ENCODE measurements at regions not wholly inside any gene's neighbourhood (a gene's known extent, or its start where the extent isn't known, plus 50 kb on each side); places are given as distances from the start of the nearest gene placed in this dataset.

GRCh38 chr4:32462944-32463343 lies 1742.8 kb downstream of the PCDH7 start:
- Histone ChIP-seq H3K36me3 (no peaks in the 10 kb centered on the region), H2AFZ (replicated peaks) (no peak overlapping the region), H3K27ac (no peak overlapping the region), H3K27me3 (no peaks in the 10 kb centered on the region), H3F3A (ENCODE audit: low read depth) (no peaks in the 10 kb centered on the region), H4K20me1 (ENCODE audit: low read depth) (no peaks in the 10 kb centered on the region), H3K4me2 (no peak overlapping the region), H3K9me3 (ENCODE audit: low read depth) (no peaks in the 10 kb centered on the region), H3K79me2 (ENCODE audit: low read depth) (no peaks in the 10 kb centered on the region), H3K9ac (no peak overlapping the region), H3K4me3 (no peak overlapping the region), H3K4me1 (no peaks in the 10 kb centered on the region)
- DNase-seq (ENCODE audit: low spot score) = peak; percentile 33
- no peak overlapping the region for H3K27ac Mint-ChIP-seq
- no peaks in the 10 kb centered on the region for H3K27me3 Mint-ChIP-seq (ENCODE audit: insufficient read depth, low read depth)
- H3K9me3 Mint-ChIP-seq = no peaks in the 10 kb centered on the region
- no peak overlapping the region for H3K4me3 Mint-ChIP-seq
- no peaks in the 10 kb centered on the region for H3K36me3 Mint-ChIP-seq
- no peak for TF ChIP-seq EZH2 (IDR thresholded peaks at IDR 0.05)
- peak; percentile 63 for TF ChIP-seq CTCF (IDR thresholded peaks at IDR 0.05)
- H3K4me1 Mint-ChIP-seq = no peaks in the 10 kb centered on the region

- no peaks in the 10 kb centered on the region for H3K9me3 ChIP-seq (ENCODE audit: low read depth)
- no peak overlapping the region for H3K27ac ChIP-seq
- no peaks in the 10 kb centered on the region for H3K36me3 ChIP-seq
- Mint-ChIP-seq H3K4me1 (no peaks in the 10 kb centered on the region), H3K27me3 (ENCODE audit: insufficient read depth, low read depth) (no peaks in the 10 kb centered on the region), H3K4me3 (no peak overlapping the region), H3K9me3 (no peaks in the 10 kb centered on the region), H3K27ac (no peak overlapping the region), H3K36me3 (no peaks in the 10 kb centered on the region)
- no peaks in the 10 kb centered on the region for H3K4me1 ChIP-seq
- no peaks in the 10 kb centered on the region for H3K27me3 ChIP-seq
- H3K4me2 ChIP-seq = no peak overlapping the region
- TF ChIP-seq EZH2 (IDR thresholded peaks at IDR 0.05) = no peak
- no peak for TF ChIP-seq EZH2phosphoT487 (IDR thresholded peaks at IDR 0.05)
- TF ChIP-seq CTCF (IDR thresholded peaks at IDR 0.05) = no peak
- H3F3A ChIP-seq (ENCODE audit: low read depth) = no peaks in the 10 kb centered on the region
- no peak for DNase-seq (ENCODE audit: low spot score)
- H2AFZ ChIP-seq (replicated peaks) = no peak overlapping the region
- H4K20me1 ChIP-seq (ENCODE audit: low read depth) = no peaks in the 10 kb centered on the region
- H3K9ac ChIP-seq = no peak overlapping the region
- no peak overlapping the region for H3K4me3 ChIP-seq
- H3K79me2 ChIP-seq (ENCODE audit: low read depth) = no peaks in the 10 kb centered on the region
Observed at GRCh38 chr4:32470087-32470585, 1750.0 kb downstream of the PCDH7 start.

GRCh38 chr4:32472918-32473317 lies 1752.7 kb downstream of the PCDH7 start:
- H3K27ac Mint-ChIP-seq = no peak overlapping the region
- no peak overlapping the region for H3K4me2 ChIP-seq
- H4K20me1 ChIP-seq (ENCODE audit: low read depth) = no peaks in the 10 kb centered on the region
- H3K9me3 Mint-ChIP-seq = no peaks in the 10 kb centered on the region
- H3K27me3 Mint-ChIP-seq (ENCODE audit: insufficient read depth, low read depth) = no peaks in the 10 kb centered on the region
- H3K27ac ChIP-seq = no peak overlapping the region
- H3K36me3 ChIP-seq = no peaks in the 10 kb centered on the region
- H3K27me3 ChIP-seq = no peaks in the 10 kb centered on the region
- no peak for TF ChIP-seq EZH2 (IDR thresholded peaks at IDR 0.05)
- no peak for TF ChIP-seq CTCF (IDR thresholded peaks at IDR 0.05)
- TF ChIP-seq EZH2phosphoT487 (IDR thresholded peaks at IDR 0.05) = no peak
- H3K36me3 Mint-ChIP-seq = no peaks in the 10 kb centered on the region
- no peaks in the 10 kb centered on the region for H3K79me2 ChIP-seq (ENCODE audit: low read depth)
- no peaks in the 10 kb centered on the region for H3K9me3 ChIP-seq (ENCODE audit: low read depth)
- H3K4me3 Mint-ChIP-seq = no peak overlapping the region
- H2AFZ ChIP-seq (replicated peaks) = peak overlapping the region; percentile 18
- no peak overlapping the region for H3K9ac ChIP-seq
- peak; percentile 18 for DNase-seq (ENCODE audit: low spot score)
- no peaks in the 10 kb centered on the region for H3K4me1 ChIP-seq
- no peaks in the 10 kb centered on the region for H3K4me1 Mint-ChIP-seq
- no peak overlapping the region for H3K4me3 ChIP-seq
- no peaks in the 10 kb centered on the region for H3F3A ChIP-seq (ENCODE audit: low read depth)

Measured in neural progenitor cell (in vitro differentiated cells).